Ishikawa (cell line): ENCODE measurements at regions not wholly inside any gene's neighbourhood (a gene's known extent, or its start where the extent isn't known, plus 50 kb on each side); places are given as distances from the start of the nearest gene placed in this dataset.

Experiments
- CEBPB ChIP-seq: IDR thresholded peaks from 2 replicates; pipeline ENCODE4 v1.6.1; 2012
- CREB1 ChIP-seq: IDR thresholded peaks from 2 replicates; pipeline ENCODE4 v1.6.1; 2012; ENCODE audit warnings: low read depth
- EGR1 ChIP-seq: IDR thresholded peaks from 2 replicates; pipeline ENCODE4 v1.6.1; 2012
- EP300 ChIP-seq: IDR thresholded peaks from 2 replicates; pipeline ENCODE4 v1.6.1; 2012; ENCODE audit warnings: borderline replicate concordance
- FOXM1 ChIP-seq: IDR thresholded peaks from 2 replicates; pipeline ENCODE4 v1.6.1; 2012; ENCODE audit warnings: low read depth, borderline replicate concordance
- MAX ChIP-seq: IDR thresholded peaks from 2 replicates; pipeline ENCODE4 v1.6.1; 2012
- NFIC ChIP-seq: IDR thresholded peaks from 2 replicates; pipeline ENCODE4 v1.6.1; 2012
- RAD21 ChIP-seq: IDR thresholded peaks from 2 replicates; pipeline ENCODE4 v1.6.1; 2012; ENCODE audit warnings: low read depth
- REST ChIP-seq: IDR thresholded peaks from 2 replicates; pipeline ENCODE4 v1.6.1; 2012; ENCODE audit warnings: low read depth, mild to moderate bottlenecking
- TAF1 ChIP-seq: IDR thresholded peaks from 2 replicates; pipeline ENCODE4 v1.6.1; 2012; ENCODE audit warnings: low read depth, mild to moderate bottlenecking
- TCF12 ChIP-seq: IDR thresholded peaks from 2 replicates; pipeline ENCODE4 v1.6.1; 2012; ENCODE audit warnings: low read depth
- TEAD4 ChIP-seq: IDR thresholded peaks from 2 replicates; pipeline ENCODE4 v1.6.1; 2012
- USF1 ChIP-seq: IDR thresholded peaks from 2 replicates; pipeline ENCODE4 v1.6.1; 2012
- YY1 ChIP-seq: IDR thresholded peaks from 2 replicates; pipeline ENCODE4 v1.6.1; 2012; ENCODE audit warnings: low read depth
- ZBTB7A ChIP-seq: IDR thresholded peaks from 2 replicates; pipeline ENCODE4 v1.6.1; 2012; ENCODE audit warnings: low read depth

- TF ChIP-seq REST (no peak), TAF1 (no peak), RAD21 (peak; percentile 49)
Observed at GRCh38 chr3:21894459-21895340, 143.7 kb upstream of the ZNF385D start.

GRCh38 chr3:21898316-21898715 is 147.3 kb upstream of the ZNF385D start:
- TF ChIP-seq MAX (no peak), EGR1 (no peak), TEAD4 (no peak), TAF1 (no peak), RAD21 (no peak), CEBPB (no peak), YY1 (no peak), FOXM1 (no peak), ZBTB7A (no peak), NFIC (no peak), USF1 (no peak), TCF12 (no peak), CREB1 (no peak), REST (no peak), EP300 (no peak)

- no peak for TF ChIP-seq ZBTB7A
- TF ChIP-seq USF1: no peak
- TF ChIP-seq TCF12: no peak
- no peak for TF ChIP-seq YY1
- TF ChIP-seq EGR1: no peak
- no peak for TF ChIP-seq RAD21
- no peak for TF ChIP-seq NFIC
- TF ChIP-seq REST: no peak
- TF ChIP-seq MAX: no peak
- no peak for TF ChIP-seq FOXM1
- TF ChIP-seq CEBPB: no peak
- TF ChIP-seq EP300: no peak
- TF ChIP-seq TEAD4: no peak
- no peak for TF ChIP-seq CREB1
- no peak for TF ChIP-seq TAF1
Observed at GRCh38 chr3:21901484-21901883, 150.5 kb upstream of the ZNF385D start.

GRCh38 chr3:21902956-21903355 is 151.9 kb upstream of the ZNF385D start:
- no peak for TF ChIP-seq CREB1
- TF ChIP-seq TCF12: no peak
- TF ChIP-seq RAD21: no peak
- TF ChIP-seq CEBPB: no peak
- TF ChIP-seq NFIC: no peak
- no peak for TF ChIP-seq EP300
- TF ChIP-seq REST: no peak
- TF ChIP-seq EGR1: no peak
- no peak for TF ChIP-seq USF1
- no peak for TF ChIP-seq TAF1
- TF ChIP-seq TEAD4: no peak
- TF ChIP-seq FOXM1: no peak
- TF ChIP-seq YY1: no peak
